ENCODE measurements at regions not wholly inside any gene's neighbourhood (a gene's known extent, or its start where the extent isn't known, plus 50 kb on each side); places are given as distances from the start of the nearest gene placed in this dataset.

- Histone ChIP-seq H3K18ac (ENCODE audit: low read depth in 1 of 2, low read length in 2 of 2) (no peak overlapping the region), H2BK120ac (ENCODE audit: low read depth, low read length) (no peak overlapping the region), H3K27me3 (ENCODE audit: control insufficient read depth in 1 of 2, insufficient read depth in 1 of 2, low read length in 2 of 2) (no peaks in the 10 kb centered on the region), H3K9ac (ENCODE audit: low read length) (no peak overlapping the region), H3K9me3 (ENCODE audit: control insufficient read depth, low read length) (no peaks in the 10 kb centered on the region), H2BK15ac (ENCODE audit: low read depth, poor library complexity, severe bottlenecking) (no peak overlapping the region), H3K23ac (ENCODE audit: low read length in 2 of 2) (no peak overlapping the region), H3K36me3 (ENCODE audit: control insufficient read depth in 1 of 2, insufficient read depth in 2 of 2, low read depth in 1 of 2, low read length in 2 of 2) (no peaks in the 10 kb centered on the region), H4K91ac (ENCODE audit: low read length) (no peak overlapping the region), H3K27ac (ENCODE audit: low read length, poor library complexity, severe bottlenecking) (no peak overlapping the region), H4K8ac (ENCODE audit: low read length) (no peak overlapping the region), H3K4me2 (ENCODE audit: low read length, poor library complexity, severe bottlenecking) (no peak overlapping the region), H2BK12ac (ENCODE audit: low read length in 2 of 2) (no peak overlapping the region), H2AK5ac (ENCODE audit: low read length, severe bottlenecking) (no peak overlapping the region), H2BK5ac (ENCODE audit: low read depth, low read length, poor library complexity, severe bottlenecking) (no peak overlapping the region), H3K4me3 (ENCODE audit: insufficient read depth in 1 of 2, low read depth in 1 of 2, low read length in 2 of 2) (no peak overlapping the region), H3K4ac (ENCODE audit: low read depth in 1 of 2, low read length in 2 of 2) (no peak overlapping the region), H3K14ac (ENCODE audit: low read length in 2 of 2) (peak overlapping the region in 1 of 2 experiments; percentile 82), H3K4me1 (ENCODE audit: control insufficient read depth, insufficient read depth, low read depth, low read length) (no peaks in the 10 kb centered on the region), H3K79me1 (replicated peaks; ENCODE audit: low read length, poor library complexity, severe bottlenecking) (no peaks in the 10 kb centered on the region), H2AFZ (ENCODE audit: low read depth, low read length) (no peak overlapping the region)
- DNase-seq = no peak
- 79% methylated on average over 10 of the region's 10 CpGs for WGBS
Measured at GRCh38 chr12:41907021-41907420, 237.7 kb downstream of the GXYLT1 start.

GRCh38 chr12:41905759-41906297 is 238.8 kb downstream of the GXYLT1 start:
- H3K4me2 ChIP-seq (ENCODE audit: low read length, poor library complexity, severe bottlenecking) = no peak overlapping the region
- H3K4me3 ChIP-seq (ENCODE audit: insufficient read depth in 1 of 2, low read depth in 1 of 2, low read length in 2 of 2) = no peak overlapping the region
- DNase-seq = no peak
- H4K8ac ChIP-seq (ENCODE audit: low read length) = no peak overlapping the region
- H2BK12ac ChIP-seq (ENCODE audit: low read length in 2 of 2) = no peak overlapping the region
- no peaks in the 10 kb centered on the region for H3K79me1 ChIP-seq (replicated peaks; ENCODE audit: low read length, poor library complexity, severe bottlenecking)
- no peaks in the 10 kb centered on the region for H3K27me3 ChIP-seq (ENCODE audit: control insufficient read depth in 1 of 2, insufficient read depth in 1 of 2, low read length in 2 of 2)
- H4K91ac ChIP-seq (ENCODE audit: low read length) = no peak overlapping the region
- no peak overlapping the region for H3K4ac ChIP-seq (ENCODE audit: low read depth in 1 of 2, low read length in 2 of 2)
- no peak overlapping the region for H2BK15ac ChIP-seq (ENCODE audit: low read depth, poor library complexity, severe bottlenecking)
- H3K23ac ChIP-seq (ENCODE audit: low read length in 2 of 2) = no peak overlapping the region
- no peaks in the 10 kb centered on the region for H3K9me3 ChIP-seq (ENCODE audit: control insufficient read depth, low read length)
- no peak overlapping the region for H2BK120ac ChIP-seq (ENCODE audit: low read depth, low read length)
- no peak overlapping the region for H3K9ac ChIP-seq (ENCODE audit: low read length)
- H2BK5ac ChIP-seq (ENCODE audit: low read depth, low read length, poor library complexity, severe bottlenecking) = no peak overlapping the region
- no peak overlapping the region for H2AFZ ChIP-seq (ENCODE audit: low read depth, low read length)
- H2AK5ac ChIP-seq (ENCODE audit: low read length, severe bottlenecking) = no peak overlapping the region
- 95% methylated on average over 4 of the region's 6 CpGs for WGBS
- H3K18ac ChIP-seq (ENCODE audit: low read depth in 1 of 2, low read length in 2 of 2) = no peak overlapping the region
- no peaks in the 10 kb centered on the region for H3K36me3 ChIP-seq (ENCODE audit: control insufficient read depth in 1 of 2, insufficient read depth in 2 of 2, low read depth in 1 of 2, low read length in 2 of 2)
- no peak overlapping the region for H3K14ac ChIP-seq (ENCODE audit: low read length in 2 of 2)
- no peaks in the 10 kb centered on the region for H3K4me1 ChIP-seq (ENCODE audit: control insufficient read depth, insufficient read depth, low read depth, low read length)
- no peak overlapping the region for H3K27ac ChIP-seq (ENCODE audit: low read length, poor library complexity, severe bottlenecking)

- 74% methylated on average over 5 of the region's 7 CpGs for WGBS
- Histone ChIP-seq H3K9ac (ENCODE audit: low read length) (no peak overlapping the region), H4K91ac (ENCODE audit: low read length) (no peak overlapping the region), H3K23ac (ENCODE audit: low read length in 2 of 2) (no peak overlapping the region), H3K27me3 (ENCODE audit: control insufficient read depth in 1 of 2, insufficient read depth in 1 of 2, low read length in 2 of 2) (no peaks in the 10 kb centered on the region), H2AFZ (ENCODE audit: low read depth, low read length) (no peak overlapping the region), H3K4me1 (ENCODE audit: control insufficient read depth, insufficient read depth, low read depth, low read length) (no peaks in the 10 kb centered on the region), H3K27ac (ENCODE audit: low read length, poor library complexity, severe bottlenecking) (no peak overlapping the region), H3K4ac (ENCODE audit: low read depth in 1 of 2, low read length in 2 of 2) (no peak overlapping the region), H3K4me2 (ENCODE audit: low read length, poor library complexity, severe bottlenecking) (no peak overlapping the region), H3K14ac (ENCODE audit: low read length in 2 of 2) (no peak overlapping the region), H2BK120ac (ENCODE audit: low read depth, low read length) (no peak overlapping the region), H3K18ac (ENCODE audit: low read depth in 1 of 2, low read length in 2 of 2) (no peak overlapping the region), H3K9me3 (ENCODE audit: control insufficient read depth, low read length) (no peaks in the 10 kb centered on the region), H2BK15ac (ENCODE audit: low read depth, poor library complexity, severe bottlenecking) (no peak overlapping the region), H3K4me3 (ENCODE audit: insufficient read depth in 1 of 2, low read depth in 1 of 2, low read length in 2 of 2) (no peak overlapping the region), H3K79me1 (replicated peaks; ENCODE audit: low read length, poor library complexity, severe bottlenecking) (no peaks in the 10 kb centered on the region), H2BK12ac (ENCODE audit: low read length in 2 of 2) (no peak overlapping the region), H2BK5ac (ENCODE audit: low read depth, low read length, poor library complexity, severe bottlenecking) (no peak overlapping the region), H2AK5ac (ENCODE audit: low read length, severe bottlenecking) (no peak overlapping the region), H4K8ac (ENCODE audit: low read length) (no peak overlapping the region), H3K36me3 (ENCODE audit: control insufficient read depth in 1 of 2, insufficient read depth in 2 of 2, low read depth in 1 of 2, low read length in 2 of 2) (no peaks in the 10 kb centered on the region)
- DNase-seq = no peak
Measured at GRCh38 chr12:41905073-41905758, 239.5 kb downstream of the GXYLT1 start.

- Histone ChIP-seq H3K4me1 (ENCODE audit: control insufficient read depth, insufficient read depth, low read depth, low read length) (no peaks in the 10 kb centered on the region), H3K4me2 (ENCODE audit: low read length, poor library complexity, severe bottlenecking) (no peak overlapping the region), H3K18ac (ENCODE audit: low read depth in 1 of 2, low read length in 2 of 2) (no peak overlapping the region), H3K27ac (ENCODE audit: low read length, poor library complexity, severe bottlenecking) (no peak overlapping the region), H3K36me3 (ENCODE audit: control insufficient read depth in 1 of 2, insufficient read depth in 2 of 2, low read depth in 1 of 2, low read length in 2 of 2) (no peaks in the 10 kb centered on the region), H3K79me1 (replicated peaks; ENCODE audit: low read length, poor library complexity, severe bottlenecking) (no peaks in the 10 kb centered on the region), H2BK15ac (ENCODE audit: low read depth, poor library complexity, severe bottlenecking) (no peak overlapping the region), H3K14ac (ENCODE audit: low read length in 2 of 2) (no peak overlapping the region), H3K9ac (ENCODE audit: low read length) (no peak overlapping the region), H2BK120ac (ENCODE audit: low read depth, low read length) (no peak overlapping the region), H2AFZ (ENCODE audit: low read depth, low read length) (no peak overlapping the region), H3K4ac (ENCODE audit: low read depth in 1 of 2, low read length in 2 of 2) (no peak overlapping the region), H2BK12ac (ENCODE audit: low read length in 2 of 2) (no peak overlapping the region), H2BK5ac (ENCODE audit: low read depth, low read length, poor library complexity, severe bottlenecking) (no peak overlapping the region), H2AK5ac (ENCODE audit: low read length, severe bottlenecking) (no peak overlapping the region), H4K91ac (ENCODE audit: low read length) (no peak overlapping the region), H4K8ac (ENCODE audit: low read length) (no peak overlapping the region), H3K23ac (ENCODE audit: low read length in 2 of 2) (no peak overlapping the region), H3K27me3 (ENCODE audit: control insufficient read depth in 1 of 2, insufficient read depth in 1 of 2, low read length in 2 of 2) (no peaks in the 10 kb centered on the region), H3K4me3 (ENCODE audit: insufficient read depth in 1 of 2, low read depth in 1 of 2, low read length in 2 of 2) (no peak overlapping the region), H3K9me3 (ENCODE audit: control insufficient read depth, low read length) (no peaks in the 10 kb centered on the region)
- no peak for DNase-seq
- 72% methylated on average over 4 of the region's 4 CpGs for WGBS
Measured at GRCh38 chr12:41904041-41904440, 240.6 kb downstream of the GXYLT1 start.

All from mesenchymal stem cell (in vitro differentiated cells and primary cell).